ENCODE measurements at regions not wholly inside any gene's neighbourhood (a gene's known extent, or its start where the extent isn't known, plus 50 kb on each side); places are given as distances from the start of the nearest gene placed in this dataset.

GRCh38 chr7:130937830-130938229 lies 203.8 kb upstream of the KLF14 start:
- H3K4me1 Mint-ChIP-seq: peaks cover 36% of the 10 kb centered on the region
- ChIA-PET POLR2A (no interaction called here), CTCF (interaction anchor here (1.6 to 1.8 kb wide), 2 partner anchors 22 to 62 kb away, joined by 5 to 6 read pairs; no protein-coding TSS in a partner anchor)
- no peaks in the 10 kb centered on the region for H3K27me3 Mint-ChIP-seq (ENCODE audit: low read depth)
- H3K4me3 Mint-ChIP-seq: no peak overlapping the region
- ATAC-seq (no peak), DNase-seq (ENCODE audit: low spot score) (no peak)
- H3K27ac Mint-ChIP-seq: no peak overlapping the region; the same call in 1 of the 2 replicates
- H3K9me3 Mint-ChIP-seq: no peaks in the 10 kb centered on the region
- no peaks in the 10 kb centered on the region for H3K36me3 Mint-ChIP-seq
- TF ChIP-seq ELF4 (CRISPR knock-in tag; IDR thresholded peaks at IDR 0.05; ENCODE audit: low read depth): no peak
- TF ChIP-seq CTCF (IDR thresholded peaks at IDR 0.05): no peak
- no peak for TF ChIP-seq E2F1 (CRISPR knock-in tag; IDR thresholded peaks at IDR 0.05)
- TF ChIP-seq CREM (CRISPR knock-in tag; IDR thresholded peaks at IDR 0.05): no peak
- no peak for TF ChIP-seq TEAD4 (CRISPR knock-in tag; IDR thresholded peaks at IDR 0.05)
- TF ChIP-seq ARID4B (CRISPR knock-in tag; IDR thresholded peaks at IDR 0.05; ENCODE audit: borderline replicate concordance): no peak
- no peak for TF ChIP-seq MLX (CRISPR knock-in tag; IDR thresholded peaks at IDR 0.05)
- no peak for TF ChIP-seq ZNF138 (CRISPR knock-in tag; conservative IDR thresholded peaks at IDR 0.05)
- TF ChIP-seq CDX4 (CRISPR knock-in tag; IDR thresholded peaks at IDR 0.05; ENCODE audit: borderline replicate concordance): no peak
- TF ChIP-seq IRF1 (CRISPR knock-in tag; IDR thresholded peaks at IDR 0.05): no peak
- TF ChIP-seq MYBL2 (CRISPR knock-in tag; IDR thresholded peaks at IDR 0.05): no peak
- TF ChIP-seq FOXJ3 (CRISPR knock-in tag; IDR thresholded peaks at IDR 0.05; ENCODE audit: borderline replicate concordance): no peak
- no peak for TF ChIP-seq USF2 (CRISPR knock-in tag; IDR thresholded peaks at IDR 0.05)
- no peak for TF ChIP-seq ZBTB43 (CRISPR knock-in tag; IDR thresholded peaks at IDR 0.05)

Measured in WTC11 (cell line).